ENCODE measurements at regions not wholly inside any gene's neighbourhood (a gene's known extent, or its start where the extent isn't known, plus 50 kb on each side); places are given as distances from the start of the nearest gene placed in this dataset.

- DNase-seq: peak; percentile 53
These were observed 185.1 kb downstream of the CLIC5 start for GRCh38 chr6:45830441-45831139.

- no peak for DNase-seq
These were observed 185.8 kb downstream of the CLIC5 start for GRCh38 chr6:45829873-45830272.

GRCh38 chr6:45827952-45828530, 187.6 kb downstream of the CLIC5 start:
- peak; percentile 43 for DNase-seq

GRCh38 chr6:45822873-45823272, 192.8 kb downstream of the CLIC5 start:
- DNase-seq: no peak

GRCh38 chr6:45822246-45822812, 193.3 kb downstream of the CLIC5 start:
- no peak for DNase-seq

GRCh38 chr6:45818655-45819054, 197.0 kb downstream of the CLIC5 start:
- DNase-seq: no peak

GRCh38 chr6:45816674-45817297, 198.9 kb downstream of the CLIC5 start:
- DNase-seq: peak; percentile 43

- no peak for DNase-seq
These were observed 200.1 kb downstream of the CLIC5 start for GRCh38 chr6:45815466-45816125.

GRCh38 chr6:45814772-45815171, 200.9 kb downstream of the CLIC5 start:
- no peak for DNase-seq

- DNase-seq: no peak
These were observed 201.7 kb downstream of the CLIC5 start for GRCh38 chr6:45813943-45814342.

GRCh38 chr6:45812922-45813321, 202.7 kb downstream of the CLIC5 start:
- DNase-seq: no peak

- no peak for DNase-seq
These were observed 206.7 kb downstream of the CLIC5 start for GRCh38 chr6:45808917-45809316.

GRCh38 chr6:45808042-45808645, 207.5 kb downstream of the CLIC5 start:
- DNase-seq: no peak

GRCh38 chr6:45807311-45808041, 208.2 kb downstream of the CLIC5 start:
- no peak for DNase-seq

GRCh38 chr6:45806172-45806571, 209.5 kb downstream of the CLIC5 start:
- no peak for DNase-seq

- DNase-seq: no peak
These were observed 212.6 kb downstream of the CLIC5 start for GRCh38 chr6:45803071-45803470.

GRCh38 chr6:45801471-45802289, 214.0 kb downstream of the CLIC5 start:
- peak; percentile 52 for DNase-seq

GRCh38 chr6:45800911-45801310, 214.7 kb downstream of the CLIC5 start:
- no peak for DNase-seq

GRCh38 chr6:45795678-45796077, 220.0 kb downstream of the CLIC5 start:
- no peak for DNase-seq

- DNase-seq: no peak
These were observed 221.2 kb downstream of the CLIC5 start for GRCh38 chr6:45794465-45794864.
